ENCODE measurements at regions not wholly inside any gene's neighbourhood (a gene's known extent, or its start where the extent isn't known, plus 50 kb on each side); places are given as distances from the start of the nearest gene placed in this dataset.

DNA sequence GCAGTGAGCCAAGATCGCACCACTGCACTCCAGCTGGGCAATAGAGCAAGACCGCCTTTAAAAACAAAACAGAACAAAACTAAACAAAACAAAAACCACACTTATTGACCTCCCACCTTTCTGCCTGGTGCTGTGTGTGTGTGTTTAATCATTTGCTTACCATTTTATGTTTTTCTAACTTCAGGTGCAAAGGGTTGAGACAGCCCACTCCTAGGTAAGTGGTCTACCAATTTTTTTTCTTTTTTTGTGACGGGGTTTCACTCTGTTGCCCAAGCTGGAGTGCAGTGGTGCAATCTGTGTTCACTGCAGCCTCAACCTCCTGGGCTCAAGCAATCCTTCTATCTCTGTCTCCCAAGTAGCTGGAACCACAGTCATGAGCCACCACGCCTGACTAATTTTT is 65.8 kb downstream of the SALL1 start:
- TF ChIP-seq, protein P1, sequence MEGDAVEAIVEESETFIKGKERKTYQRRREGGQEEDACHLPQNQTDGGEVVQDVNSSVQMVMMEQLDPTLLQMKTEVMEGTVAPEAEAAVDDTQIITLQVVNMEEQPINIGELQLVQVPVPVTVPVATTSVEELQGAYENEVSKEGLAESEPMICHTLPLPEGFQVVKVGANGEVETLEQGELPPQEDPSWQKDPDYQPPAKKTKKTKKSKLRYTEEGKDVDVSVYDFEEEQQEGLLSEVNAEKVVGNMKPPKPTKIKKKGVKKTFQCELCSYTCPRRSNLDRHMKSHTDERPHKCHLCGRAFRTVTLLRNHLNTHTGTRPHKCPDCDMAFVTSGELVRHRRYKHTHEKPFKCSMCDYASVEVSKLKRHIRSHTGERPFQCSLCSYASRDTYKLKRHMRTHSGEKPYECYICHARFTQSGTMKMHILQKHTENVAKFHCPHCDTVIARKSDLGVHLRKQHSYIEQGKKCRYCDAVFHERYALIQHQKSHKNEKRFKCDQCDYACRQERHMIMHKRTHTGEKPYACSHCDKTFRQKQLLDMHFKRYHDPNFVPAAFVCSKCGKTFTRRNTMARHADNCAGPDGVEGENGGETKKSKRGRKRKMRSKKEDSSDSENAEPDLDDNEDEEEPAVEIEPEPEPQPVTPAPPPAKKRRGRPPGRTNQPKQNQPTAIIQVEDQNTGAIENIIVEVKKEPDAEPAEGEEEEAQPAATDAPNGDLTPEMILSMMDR (IDR thresholded peaks at IDR 0.05) = no peak
- no peak for TF ChIP-seq ZFX (IDR thresholded peaks at IDR 0.05; ENCODE audit: borderline replicate concordance)
- H3K27ac ChIP-seq = no peak overlapping the region

DNA sequence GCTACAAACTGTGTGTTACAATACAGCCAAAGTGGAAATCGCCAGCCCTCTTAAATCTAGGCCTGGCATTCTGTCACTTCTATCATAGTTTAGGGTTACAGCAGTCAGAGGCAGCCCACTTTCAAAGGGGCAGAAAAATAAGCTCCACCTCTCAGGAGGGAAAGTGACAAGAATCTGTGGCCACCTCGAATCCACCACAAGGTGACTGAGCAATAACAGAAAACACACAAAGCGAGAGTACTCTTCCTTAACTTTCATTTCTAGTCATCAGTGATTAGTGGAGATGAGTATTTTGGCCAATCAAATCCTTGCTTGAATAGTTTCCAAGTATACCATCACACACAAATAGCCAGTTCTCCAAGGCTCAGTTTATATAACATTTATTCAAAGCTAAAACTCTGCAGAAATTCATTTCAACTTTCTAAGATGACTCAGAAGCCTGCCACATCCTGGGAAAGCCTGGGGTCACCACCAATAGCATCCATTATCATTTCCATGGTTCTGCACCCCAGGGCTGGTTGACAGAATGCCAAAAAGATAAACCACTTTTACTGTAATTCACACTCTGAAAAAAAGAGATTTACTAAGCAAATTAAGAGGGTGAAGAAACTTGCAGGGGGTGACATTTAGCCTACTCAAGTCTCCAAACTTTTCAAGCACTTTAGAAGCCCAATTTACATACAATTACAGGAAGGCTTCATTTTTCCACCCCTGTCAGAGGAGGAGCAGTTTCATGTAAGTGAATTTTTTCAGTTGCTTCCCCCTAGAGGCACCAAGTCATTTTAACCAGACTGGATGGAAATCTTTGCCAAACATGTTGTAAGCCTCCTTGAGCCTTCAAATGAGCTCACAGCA is 66.8 kb downstream of the SALL1 start:
- no peak overlapping the region for H3K27ac ChIP-seq

DNA sequence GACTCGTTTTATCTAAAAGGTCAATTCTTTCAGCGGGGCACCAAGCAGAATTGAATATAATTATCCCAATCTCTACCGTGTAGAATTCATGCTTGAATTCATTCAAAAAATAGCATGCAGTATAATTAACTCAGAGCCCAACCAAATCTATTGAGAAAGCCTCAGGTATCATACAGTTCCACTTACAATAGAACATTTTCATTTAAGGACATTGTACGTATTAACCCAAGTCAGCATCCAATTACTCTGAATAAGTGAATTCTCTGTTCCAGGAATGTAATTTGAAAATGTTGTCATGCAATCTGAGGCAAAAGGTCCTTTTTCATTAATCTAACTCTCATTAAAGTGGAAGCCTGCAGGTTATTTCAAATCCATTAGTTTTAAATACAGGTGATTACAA is 78.5 kb downstream of the SALL1 start:
- H3K27ac ChIP-seq = no peak overlapping the region
- TF ChIP-seq, protein P1 (IDR thresholded peaks at IDR 0.05) = no peak
- TF ChIP-seq ZFX (IDR thresholded peaks at IDR 0.05; ENCODE audit: borderline replicate concordance) = no peak

More for the DNA sequence above, 66.8 kb downstream of the SALL1 start:
- TF ChIP-seq, protein P1 (IDR thresholded peaks at IDR 0.05) = no peak
- TF ChIP-seq ZFX (IDR thresholded peaks at IDR 0.05; ENCODE audit: borderline replicate concordance) = no peak

DNA sequence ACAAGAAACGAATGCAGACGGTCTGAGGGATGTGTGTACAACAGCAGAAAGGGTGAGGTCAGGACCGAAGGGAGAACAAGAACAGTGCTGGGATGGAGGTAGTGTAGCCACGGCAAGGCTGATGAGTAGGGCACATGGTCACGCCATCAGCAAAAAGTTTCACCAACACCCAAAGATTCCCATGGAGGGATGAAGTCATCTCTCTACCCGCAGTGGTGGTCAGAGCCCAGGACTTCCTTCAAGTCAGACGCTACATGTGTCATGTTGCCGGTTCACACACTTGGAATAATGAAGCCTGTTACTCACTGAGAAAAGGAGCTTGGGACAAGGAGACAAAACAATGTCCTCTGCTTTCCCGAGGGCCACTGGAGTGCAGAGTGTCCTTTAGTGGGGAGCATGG is 79.7 kb downstream of the SALL1 start:
- TF ChIP-seq, protein P1 (IDR thresholded peaks at IDR 0.05) = no peak
- no peak for TF ChIP-seq ZFX (IDR thresholded peaks at IDR 0.05; ENCODE audit: borderline replicate concordance)
- H3K27ac ChIP-seq = no peak overlapping the region

DNA sequence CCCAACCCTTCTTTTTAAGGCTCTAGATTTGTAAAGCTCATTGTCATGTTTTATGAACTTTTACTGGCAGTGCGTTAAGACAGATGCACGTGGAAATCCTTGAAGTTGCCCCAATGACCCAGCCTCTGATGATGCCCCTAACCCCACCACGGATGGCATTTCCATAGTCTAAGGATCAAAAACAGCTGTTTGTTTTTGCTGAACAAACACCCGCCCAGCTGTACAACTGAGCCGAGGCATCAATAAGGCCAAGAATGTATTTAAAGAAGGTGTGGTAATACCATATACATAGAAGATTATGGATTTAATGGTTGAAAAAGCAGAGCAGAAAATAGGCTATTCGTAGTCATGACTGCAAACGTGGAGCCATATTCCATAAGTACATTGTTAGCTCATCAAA is 83.7 kb downstream of the SALL1 start:
- no peak overlapping the region for H3K27ac ChIP-seq
- TF ChIP-seq ZFX (IDR thresholded peaks at IDR 0.05; ENCODE audit: borderline replicate concordance) = no peak
- TF ChIP-seq, protein P1 (IDR thresholded peaks at IDR 0.05) = no peak

DNA sequence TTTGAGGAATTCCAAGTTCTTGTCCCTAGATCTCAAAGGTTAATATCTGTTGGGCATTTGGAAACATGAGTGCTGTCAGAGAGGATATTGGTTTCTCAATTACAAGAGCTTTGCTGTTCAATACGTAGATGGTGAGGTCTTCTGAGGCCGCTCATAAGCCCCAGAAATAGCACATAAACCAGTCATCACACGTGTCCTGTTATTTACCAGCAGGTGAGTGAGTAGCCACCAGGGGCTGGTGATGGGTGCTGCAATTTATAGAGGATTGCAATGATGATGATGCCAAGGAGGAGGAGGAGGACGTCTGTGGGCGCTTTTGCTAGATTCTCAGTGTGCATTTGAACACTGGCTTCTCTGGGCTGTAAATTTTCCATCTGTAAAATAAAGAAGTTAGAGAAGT is 89.0 kb downstream of the SALL1 start:
- no peak overlapping the region for H3K27ac ChIP-seq
- TF ChIP-seq, protein P1 (IDR thresholded peaks at IDR 0.05) = no peak
- no peak for TF ChIP-seq ZFX (IDR thresholded peaks at IDR 0.05; ENCODE audit: borderline replicate concordance)

DNA sequence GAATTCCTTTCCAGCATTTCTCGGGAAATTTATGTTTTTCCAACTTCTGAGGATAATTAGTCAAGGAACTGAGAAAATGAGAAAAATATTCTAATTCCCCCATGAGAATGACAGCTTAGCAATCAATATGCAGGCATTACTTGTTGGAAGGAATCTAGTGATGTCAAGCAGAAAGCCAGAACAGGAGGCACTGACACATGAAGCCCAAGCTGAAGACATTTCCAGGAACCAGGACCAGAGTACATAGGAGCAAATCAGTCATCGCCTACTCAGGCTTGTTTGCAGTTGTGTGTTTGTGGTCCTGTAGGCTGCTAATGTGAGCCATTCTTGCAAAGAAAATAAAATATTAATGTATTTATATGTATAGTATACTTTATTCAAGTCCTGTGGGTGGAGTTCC is 89.7 kb downstream of the SALL1 start:
- TF ChIP-seq, protein P1 (IDR thresholded peaks at IDR 0.05) = no peak
- no peak for TF ChIP-seq ZFX (IDR thresholded peaks at IDR 0.05; ENCODE audit: borderline replicate concordance)
- H3K27ac ChIP-seq = no peak overlapping the region
